SK-N-MC (cell line): ENCODE measurements at regions not wholly inside any gene's neighbourhood (a gene's known extent, or its start where the extent isn't known, plus 50 kb on each side); places are given as distances from the start of the nearest gene placed in this dataset.

ENCODE experiments used
- EZH2 ChIP-seq: fragments of 200-600 bp; sonication (generic); IDR thresholded peaks from one replicate; pipeline ENCODE4 v1.6.1; 2017; ENCODE audit warnings: antibody characterized with exemption
- POLR2AphosphoS5 ChIP-seq: IDR thresholded peaks from 2 replicates; pipeline ENCODE4 v1.6.1; 2012; ENCODE audit warnings: mild to moderate bottlenecking, low read depth, low read length, borderline replicate concordance

- TF ChIP-seq EZH2 (no peak), POLR2AphosphoS5 (no peak)
Observed at GRCh38 chr11:115677190-115677589, 173.0 kb upstream of the CADM1 start.
